ENCODE measurements at regions not wholly inside any gene's neighbourhood (a gene's known extent, or its start where the extent isn't known, plus 50 kb on each side); places are given as distances from the start of the nearest gene placed in this dataset.
A peak's percentile ranks its signal among the peaks of the same experiment; 100 is the strongest.
"Not testable (repeated sequence)": the region's sequence is repeated elsewhere in the genome, so short reads cannot be mapped to it uniquely, and the experiment has no call there.

DNA sequence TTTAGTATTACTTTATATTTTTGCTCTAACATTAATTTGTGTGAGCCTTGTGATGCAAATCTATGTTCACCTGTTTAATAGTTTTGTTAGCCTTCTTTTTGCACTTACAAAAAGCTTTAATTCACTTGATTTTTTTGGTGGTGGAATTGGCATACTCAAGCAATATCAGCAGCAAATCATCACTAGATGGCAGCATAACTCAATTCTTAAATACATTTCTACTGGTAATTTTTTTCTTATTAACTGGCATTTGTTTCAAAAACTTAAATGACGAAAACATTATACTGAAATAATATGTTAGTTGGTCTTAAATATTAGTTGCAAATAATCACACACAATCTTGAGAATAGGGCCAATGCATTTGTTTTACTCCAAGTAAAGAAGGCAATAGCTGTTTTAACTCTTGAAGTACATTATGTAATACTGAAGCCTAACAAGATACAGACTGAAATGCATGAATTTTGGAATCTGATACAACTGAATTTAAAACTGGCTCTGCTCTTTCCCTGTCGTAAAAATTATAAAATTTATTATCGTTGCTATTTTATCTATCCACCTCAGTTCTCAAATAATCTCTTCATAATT, 151.5 kb downstream of the ATXN7L3B start:
- peak; percentile 73 for DNase-seq

DNA sequence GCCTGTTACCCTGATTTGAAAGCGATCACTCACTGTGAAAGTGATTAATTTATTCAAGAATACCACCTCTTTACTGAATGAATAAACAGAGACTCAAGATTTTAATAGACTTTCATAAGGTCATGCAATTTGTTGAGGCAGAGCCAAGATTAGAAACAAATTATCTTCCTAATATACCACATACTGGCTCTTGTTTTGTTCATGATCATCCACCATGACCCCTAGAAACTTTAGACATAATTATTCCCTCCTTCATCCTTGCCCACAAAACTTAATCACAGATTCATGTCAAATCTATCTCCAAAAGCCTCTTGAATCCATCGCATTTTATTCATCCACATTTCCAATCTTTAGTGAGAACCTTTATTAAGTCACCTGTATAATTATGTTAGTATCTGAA, 152.3 kb downstream of the ATXN7L3B start:
- no peak for DNase-seq

DNA sequence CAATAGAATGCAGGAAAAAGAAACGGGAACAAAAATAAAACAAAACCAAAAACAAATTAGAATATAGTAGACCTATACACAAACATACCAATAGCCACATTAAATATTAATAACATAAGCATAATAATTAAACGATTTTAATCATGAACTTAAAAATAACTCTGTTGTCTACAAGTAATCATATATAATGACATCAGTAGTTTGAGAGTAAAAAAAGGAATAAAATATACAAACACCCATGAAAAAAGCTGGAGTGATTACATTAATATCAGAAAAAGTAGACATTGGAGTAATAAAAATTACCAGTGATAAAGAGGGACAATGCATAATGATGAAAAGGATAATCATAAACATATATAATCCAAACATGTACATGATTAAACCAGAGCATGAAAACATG, 181.8 kb downstream of the ATXN7L3B start:
- no peak for DNase-seq

DNA sequence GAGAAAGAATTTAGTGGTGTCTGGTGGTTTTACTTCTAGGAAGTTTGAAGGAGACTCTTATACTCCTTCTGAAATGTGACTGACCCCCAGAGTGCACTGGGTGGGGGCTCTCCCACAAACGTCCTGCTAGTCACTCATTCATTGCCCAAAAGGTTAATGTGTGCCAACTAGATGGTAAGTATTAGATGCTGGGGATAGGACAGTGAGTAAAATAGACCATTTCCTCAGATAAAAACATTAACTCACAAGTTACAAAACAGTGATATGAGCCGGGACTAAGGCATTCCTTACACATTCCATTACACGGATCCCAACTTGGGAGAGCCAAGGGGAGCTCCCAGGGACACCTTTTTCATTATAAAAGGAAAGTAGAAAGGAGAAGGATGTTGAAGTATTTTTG, 185.1 kb downstream of the ATXN7L3B start:
- no peak for DNase-seq

DNA sequence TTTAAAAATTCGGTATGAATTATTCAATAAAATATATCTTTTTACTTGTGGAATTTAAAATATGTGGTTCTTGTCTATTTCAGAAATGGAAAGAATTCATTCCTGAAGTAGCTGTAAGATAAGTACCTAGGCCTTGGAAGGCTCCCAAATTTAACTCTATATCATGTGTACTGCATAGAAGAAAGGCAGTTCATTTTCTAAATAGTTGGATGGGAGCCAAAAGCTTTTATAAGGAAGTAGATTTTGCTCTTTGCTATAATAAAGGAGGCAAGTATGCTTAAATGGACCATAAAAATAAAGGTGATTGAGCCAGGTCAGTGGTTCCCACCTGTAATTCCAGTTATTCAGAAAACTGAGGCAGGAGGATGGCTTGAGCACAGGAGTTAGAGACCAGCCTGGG, 187.5 kb downstream of the ATXN7L3B start:
- DNase-seq = no peak

DNA sequence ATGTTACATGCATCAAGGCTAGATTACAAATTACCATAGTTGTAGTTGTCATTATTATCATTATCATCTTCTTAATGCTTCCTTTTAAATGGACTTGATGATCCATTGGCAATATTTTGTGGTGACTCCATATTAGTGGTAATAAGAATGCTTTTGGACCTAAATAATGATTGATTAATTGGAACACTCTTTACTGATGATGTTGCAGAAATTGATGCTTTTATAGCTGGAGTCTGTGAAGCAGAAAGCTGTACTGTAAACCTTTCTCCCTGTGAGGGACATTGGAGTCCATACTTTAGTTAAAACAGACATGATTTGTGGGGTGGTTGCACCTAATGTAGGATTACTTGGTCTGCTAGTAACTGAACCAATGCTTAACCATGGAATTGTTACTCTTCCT, 190.4 kb downstream of the ATXN7L3B start:
- DNase-seq = no peak

DNA sequence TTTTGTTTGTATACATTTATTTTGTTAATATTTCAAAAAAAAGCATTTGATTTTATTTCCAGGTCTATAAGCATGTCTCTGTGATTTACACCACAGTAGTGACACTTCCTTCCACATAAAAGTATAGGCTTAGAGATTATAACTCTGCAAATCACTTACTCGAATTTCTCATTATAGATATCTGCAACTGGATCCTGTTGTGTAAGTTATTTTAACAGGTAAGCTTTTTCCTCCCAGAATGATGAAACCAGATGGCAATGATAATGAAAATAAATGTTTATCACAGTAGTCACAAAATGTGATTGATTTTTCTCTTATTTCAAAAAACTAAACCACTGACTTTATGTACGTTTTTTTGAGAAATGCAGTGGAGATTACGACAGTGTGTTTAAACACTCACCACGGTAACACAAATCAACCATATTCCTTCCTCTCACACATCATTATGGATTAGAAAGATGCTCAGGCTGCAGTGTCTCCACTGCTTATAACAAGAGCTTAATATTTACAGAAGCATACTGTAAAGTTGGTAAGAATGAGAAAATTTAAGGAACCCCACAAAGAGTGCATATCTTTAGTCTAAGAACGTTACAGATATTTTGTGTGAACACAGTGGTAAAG, 194.6 kb downstream of the ATXN7L3B start:
- DNase-seq = no peak

DNA sequence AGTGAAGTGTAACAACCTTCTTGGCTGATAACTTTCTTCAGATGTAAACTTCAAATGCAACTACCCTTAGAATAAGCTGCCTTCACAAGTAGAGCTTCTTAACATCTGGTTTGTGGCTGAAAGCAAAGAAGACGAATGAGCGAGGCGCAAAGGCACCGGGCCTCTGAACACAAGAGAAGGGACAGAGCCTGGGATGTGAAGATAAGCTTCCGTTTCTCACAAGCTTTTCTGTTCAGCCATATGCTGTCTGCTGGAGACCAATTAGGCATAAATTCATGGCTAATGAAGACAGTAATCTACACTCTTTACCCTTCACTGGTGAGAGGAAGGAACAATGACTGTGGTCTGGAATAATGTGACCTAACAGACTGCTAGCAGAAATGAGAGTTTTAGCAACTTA, 195.2 kb downstream of the ATXN7L3B start:
- no peak for DNase-seq

DNA sequence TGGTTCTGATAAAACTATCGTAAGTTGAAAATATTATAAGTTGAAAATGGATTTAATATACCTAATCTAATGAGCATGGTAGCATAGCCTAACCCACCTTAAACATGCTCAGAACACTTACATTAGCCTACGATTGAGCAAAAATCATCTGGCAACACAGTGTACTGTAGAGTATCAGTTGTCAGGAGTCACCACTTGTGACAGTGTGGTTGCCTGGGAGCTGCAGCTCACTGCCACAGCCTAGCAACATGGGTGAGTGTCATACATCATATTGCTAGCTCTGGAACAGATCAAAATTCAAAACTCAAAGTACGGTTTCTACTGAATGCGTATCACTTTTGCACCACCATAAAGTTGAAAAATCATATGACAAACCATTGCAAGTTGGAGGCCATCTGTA, 203.5 kb downstream of the ATXN7L3B start:
- no peak for DNase-seq

DNA sequence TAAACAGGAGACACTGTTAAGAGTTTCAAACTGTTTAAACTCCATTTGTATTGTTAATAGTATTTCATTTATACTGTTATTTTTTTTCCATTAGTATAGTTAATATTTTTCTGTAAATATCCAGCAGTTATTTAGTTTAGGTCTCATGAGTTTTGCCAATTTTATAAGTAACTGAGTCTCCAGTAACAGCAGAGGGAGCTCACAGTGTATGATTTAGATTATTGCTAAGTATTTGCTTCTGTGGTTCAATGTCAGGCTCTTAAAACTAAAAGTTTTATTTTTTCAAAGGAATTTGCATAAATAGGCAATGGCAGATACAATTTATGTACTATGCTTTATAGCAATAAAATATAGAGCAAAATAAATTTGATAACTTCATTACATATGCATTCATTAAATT, 209.7 kb downstream of the ATXN7L3B start:
- no peak for DNase-seq

DNA sequence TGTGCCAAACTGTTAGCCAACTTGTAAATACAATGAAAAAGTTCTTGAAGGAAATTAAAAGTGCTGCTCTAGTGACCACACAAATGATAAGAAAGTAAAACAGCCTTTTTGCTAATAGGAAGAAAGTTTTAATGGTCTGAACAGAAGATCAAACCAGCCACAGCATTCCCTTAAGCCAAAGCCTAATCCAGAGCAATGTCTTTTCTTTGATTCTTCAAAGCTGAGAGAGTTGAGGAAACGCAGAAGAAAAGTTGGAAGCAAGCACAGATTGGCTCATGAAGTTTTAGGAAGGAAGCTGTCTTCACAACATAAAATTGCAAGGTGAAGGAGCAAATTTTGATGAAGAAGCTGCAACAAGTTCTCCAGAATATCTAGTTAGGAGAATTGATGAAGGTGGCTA, 213.8 kb downstream of the ATXN7L3B start:
- DNase-seq = no peak

DNA sequence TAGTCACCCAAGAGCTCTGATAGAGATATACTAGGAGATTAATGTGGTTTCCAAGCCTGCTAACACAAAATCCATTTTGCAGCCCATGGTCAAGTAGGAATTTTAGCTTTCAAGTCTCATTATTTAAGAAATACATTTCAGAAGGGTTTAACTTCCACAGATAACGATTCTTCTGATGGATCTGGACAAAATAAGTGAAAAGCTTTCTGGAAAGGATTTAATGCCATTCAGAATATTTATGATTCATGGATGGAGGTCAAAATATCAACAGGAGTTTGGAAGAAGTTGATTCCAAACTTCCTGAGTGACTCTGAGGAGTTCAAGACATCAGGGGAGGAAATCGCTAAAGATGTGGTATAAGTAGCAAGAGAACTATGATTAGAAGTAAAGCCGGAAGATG, 214.6 kb downstream of the ATXN7L3B start:
- no peak for DNase-seq

DNA sequence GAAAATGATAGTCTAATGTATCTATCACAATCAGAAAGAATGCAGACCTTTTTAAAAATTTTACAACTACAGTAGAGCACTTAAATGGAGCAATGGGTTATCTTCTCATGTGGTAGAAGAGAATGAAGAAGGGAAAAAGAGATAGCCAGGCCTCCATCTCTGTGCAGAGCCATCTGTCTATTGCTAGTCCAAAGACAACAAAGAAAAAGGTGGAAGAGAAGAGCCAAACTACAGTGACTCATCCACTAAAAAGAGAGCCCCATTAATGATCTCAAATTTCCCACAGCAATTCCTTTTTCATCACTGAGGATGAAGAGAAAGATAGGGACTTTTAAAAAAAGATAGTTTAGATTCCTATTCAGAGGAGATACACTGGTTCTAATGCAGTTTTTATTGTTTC, 232.9 kb downstream of the ATXN7L3B start:
- no peak for DNase-seq

DNA sequence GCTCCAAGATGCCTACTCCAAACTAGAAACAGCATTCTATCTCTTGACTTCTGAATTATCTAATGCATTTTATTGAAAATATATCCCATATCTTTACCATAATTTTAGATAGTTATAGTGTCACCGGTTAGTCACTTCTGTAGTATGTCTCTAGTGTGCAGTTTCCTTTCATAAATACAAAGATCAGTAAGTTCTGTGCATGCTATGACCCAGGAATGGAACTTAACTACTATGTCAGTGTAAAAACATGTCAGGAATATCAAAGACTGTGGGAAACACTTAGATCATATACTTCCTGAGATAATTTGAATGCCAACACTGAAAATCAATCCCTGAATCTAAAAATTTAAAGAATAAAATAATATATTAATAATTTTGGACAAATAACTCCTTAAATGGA, 237.6 kb downstream of the ATXN7L3B start:
- DNase-seq = no peak

DNA sequence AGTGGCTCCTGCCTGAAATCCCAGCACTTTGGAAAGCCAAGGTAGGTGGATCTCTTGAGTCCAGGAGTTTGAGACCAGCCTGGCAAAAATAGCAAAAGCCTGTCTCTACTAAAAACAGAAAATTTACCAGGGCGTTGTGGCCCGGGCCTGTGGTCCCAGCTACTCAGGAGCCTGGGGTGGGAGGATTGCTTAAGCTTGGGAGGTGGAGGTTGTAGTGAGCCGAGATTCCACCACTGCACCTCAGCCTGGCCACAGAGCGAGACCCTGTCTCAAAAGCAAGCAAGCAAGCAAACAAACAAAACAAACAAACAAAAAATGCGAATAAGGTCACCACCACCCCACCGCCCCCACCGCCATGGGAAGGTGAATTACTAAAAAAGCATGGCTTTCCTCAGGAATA, 238.7 kb downstream of the ATXN7L3B start:
- DNase-seq = no peak

DNA sequence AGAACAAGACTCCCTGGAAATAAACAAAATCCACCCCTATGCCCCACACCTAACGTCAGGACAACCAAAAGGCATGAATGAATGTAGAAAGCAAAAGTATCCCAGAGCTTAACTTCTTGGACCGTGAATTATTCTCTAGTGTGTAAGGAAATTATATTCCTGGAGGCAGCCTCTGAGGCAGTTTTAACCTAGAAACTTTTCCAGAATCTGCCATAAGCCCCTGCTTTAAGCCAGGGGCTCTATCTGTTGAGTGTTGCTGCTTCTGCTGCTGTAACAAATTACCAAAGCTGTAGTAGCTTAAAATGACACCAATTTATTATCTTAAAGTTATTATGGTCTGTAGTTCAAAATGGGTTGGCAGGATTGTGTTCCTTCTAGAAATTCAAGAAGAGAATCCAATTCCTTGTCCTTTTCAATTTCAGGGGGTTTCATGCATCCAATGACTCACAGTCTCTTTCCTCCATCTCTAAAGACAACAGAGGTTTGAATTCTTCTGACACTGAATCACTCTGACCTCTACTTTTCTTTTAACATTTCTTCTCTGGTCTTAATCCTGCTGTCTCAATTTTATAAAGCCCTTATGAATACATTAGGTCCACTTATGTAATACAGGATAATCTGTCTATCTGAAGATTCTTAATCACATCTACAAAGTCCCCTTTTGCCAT, 242.7 kb downstream of the ATXN7L3B start:
- no peak for DNase-seq

DNA sequence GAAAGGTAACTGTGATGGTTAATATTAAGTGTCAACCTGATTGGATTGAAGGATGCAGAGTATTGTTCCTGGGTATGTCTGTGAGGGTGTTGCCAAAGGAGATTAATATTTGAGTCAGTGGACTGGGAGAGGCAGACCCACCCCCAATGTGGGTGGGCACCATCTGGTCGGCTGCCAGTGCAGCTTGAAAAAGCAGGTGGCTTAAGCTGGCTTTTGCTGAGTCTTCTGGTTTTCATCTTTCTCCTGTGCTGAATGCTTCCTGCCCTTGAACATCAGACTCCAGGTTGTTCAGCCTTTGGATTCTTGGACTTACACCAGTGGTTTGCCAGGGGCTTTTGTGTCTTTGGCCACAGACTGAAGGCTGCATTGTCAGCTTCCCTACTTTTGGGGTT, 243.2 kb downstream of the ATXN7L3B start:
- DNase-seq = not testable (repeated sequence)

DNA sequence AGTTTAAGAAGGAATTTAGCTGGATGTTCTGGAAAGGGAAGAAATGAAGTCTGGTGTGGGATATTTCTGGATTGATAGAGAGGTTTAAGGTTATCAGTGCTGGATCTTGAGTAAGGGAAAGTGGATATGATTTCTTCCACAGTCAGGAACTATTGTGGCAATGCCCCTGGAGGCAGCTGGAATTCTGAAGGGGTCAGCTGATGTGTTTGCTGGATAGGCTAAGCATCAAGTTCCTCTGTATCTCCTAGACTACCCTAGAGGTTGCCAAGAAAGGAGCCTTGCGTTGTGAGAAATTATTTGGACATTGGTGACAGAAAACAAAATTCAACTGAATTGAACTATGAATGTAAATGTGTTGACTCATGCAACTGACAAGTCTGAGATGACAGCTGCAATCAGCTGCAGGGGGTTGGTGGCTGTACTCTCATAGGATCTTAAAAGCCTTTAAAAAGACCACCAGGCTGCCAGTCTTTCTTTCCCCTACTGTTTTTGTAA, 244.4 kb downstream of the ATXN7L3B start:
- no peak for DNase-seq

DNA sequence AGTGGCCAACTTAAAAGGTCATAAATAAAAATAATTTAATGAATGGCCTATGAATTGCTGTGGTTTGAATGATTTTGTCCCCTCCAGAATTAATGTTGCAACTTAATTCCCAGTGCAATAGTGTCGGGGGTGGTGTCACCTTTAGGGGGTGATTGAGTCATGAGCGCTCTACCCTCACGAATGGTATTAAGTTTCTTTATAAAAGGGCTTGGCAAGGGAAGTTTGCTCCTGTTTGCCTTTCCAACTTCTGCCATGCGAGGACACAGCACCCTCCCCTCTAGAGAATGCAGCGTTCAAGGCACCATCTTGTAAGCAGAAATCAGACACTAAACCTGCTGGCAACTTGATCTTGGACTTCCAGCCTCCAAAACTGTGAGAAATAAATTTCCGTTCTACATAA, 253.3 kb downstream of the ATXN7L3B start:
- no peak for DNase-seq

DNA sequence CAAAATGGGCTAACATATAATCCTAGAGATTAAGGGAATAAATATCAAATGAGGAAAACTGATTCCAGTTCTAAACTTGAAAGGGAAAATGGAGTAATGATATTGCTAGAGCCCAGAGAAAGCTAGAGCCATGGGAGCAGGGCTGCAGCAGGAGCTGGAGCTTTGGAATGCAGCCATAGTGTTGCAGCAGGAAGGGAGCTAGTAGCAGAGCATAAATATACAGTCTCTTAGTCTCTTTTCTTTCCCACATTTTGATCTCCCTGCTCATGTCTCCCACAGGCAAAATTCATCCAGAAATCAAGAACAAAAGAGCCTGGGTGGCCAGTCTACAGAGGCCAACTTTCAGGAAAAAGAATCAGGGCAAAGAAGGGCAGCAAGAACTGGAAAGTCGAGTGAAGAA, 253.7 kb downstream of the ATXN7L3B start:
- no peak for DNase-seq

DNA sequence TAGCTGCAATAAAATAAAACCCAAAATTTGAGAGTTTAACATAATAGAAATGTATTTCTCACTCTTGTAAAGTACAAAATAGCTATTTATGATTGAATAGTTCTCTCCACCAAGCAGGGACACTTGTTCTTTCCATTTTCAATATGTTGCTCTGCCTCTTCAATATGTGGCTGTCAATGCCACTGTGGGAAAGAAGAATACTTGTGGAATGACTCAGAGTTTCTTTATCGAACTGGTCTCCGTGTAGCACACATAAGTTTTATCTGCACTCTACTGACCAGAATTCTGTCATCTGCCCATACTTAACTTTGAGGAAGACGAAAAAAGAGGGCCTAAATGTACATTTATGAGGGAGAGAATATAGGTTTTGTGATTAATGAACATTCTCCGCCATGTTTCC, 256.9 kb downstream of the ATXN7L3B start:
- DNase-seq = no peak

DNA sequence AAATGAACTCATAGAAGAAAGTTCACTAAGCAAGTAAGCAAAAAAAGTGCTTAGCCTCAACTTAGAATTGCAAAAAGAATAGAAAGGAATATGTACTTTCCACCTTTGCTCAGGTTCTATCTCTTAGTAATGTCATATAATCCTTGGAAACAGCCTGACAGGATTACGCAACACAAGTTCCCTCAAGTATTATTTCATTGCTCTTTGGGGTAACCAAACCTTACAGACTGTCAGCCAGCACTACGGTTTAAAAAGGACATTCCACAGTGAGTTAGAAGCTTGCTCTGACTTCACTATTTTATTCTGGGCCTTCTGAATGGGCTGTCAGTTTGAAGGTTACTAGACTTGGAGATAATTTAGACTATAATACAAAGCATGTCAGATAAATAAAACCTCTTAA, 264.0 kb downstream of the ATXN7L3B start:
- no peak for DNase-seq

DNA sequence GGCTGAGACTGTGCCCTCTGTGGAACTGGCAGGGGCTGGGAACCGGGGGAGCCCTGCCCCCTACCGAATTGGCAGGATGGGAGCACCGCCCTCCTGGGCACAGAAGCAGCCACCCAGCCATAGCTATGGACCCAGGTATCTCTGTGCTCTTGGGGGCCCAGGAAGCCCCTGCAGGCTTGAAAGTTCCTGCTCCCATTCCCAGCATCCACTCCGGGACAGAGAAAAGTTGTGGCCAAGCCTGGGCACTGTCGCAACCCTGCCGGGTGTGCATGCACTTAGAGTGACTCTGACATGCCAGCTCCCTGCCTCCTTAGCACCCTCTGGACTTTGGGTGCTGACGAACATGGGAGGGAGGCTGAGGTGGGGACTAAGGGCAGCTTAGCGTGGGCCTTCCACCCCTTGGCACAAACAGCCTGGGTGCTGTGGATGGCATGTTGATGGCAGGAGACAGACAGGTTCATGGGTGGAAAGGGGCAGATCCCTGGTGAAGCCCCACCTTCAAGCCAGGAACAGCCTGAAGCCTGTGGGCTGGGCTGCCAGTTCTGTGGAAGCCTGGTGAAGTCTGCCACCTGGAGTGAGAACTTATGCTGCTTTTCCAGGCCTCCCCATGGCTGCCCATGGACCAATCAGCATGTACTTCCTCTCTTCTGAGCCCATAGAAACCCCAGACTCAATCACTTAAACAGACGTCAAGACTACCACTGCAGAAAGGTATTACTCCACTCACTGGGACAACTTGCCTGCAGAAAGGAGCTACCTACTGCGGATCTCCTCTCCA, 279.0 kb downstream of the ATXN7L3B start:
- no peak for DNase-seq

DNA sequence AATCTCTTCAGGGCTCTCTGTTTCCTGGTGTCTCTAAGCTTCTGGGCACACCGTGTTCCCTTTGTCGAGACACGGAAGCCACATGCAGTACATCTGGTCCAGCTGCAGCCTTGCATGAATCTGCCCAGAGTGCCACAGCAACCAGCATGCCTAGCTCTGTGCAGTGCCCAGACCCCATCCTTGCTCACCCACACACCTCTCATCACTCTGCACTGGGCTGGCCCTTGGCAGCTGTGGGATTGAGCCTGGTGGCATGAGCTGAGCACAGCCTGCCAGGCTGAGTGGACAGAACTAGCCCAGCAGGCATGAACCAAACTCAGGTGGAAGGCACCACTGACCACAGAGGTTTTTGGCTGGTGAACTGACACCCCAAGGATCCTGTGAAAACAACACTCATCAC, 279.9 kb downstream of the ATXN7L3B start:
- DNase-seq = no peak
